MM.1S (cell line): ENCODE measurements at regions not wholly inside any gene's neighbourhood (a gene's known extent, or its start where the extent isn't known, plus 50 kb on each side); places are given as distances from the start of the nearest gene placed in this dataset.

Experiments used
- DNase-seq: peaks from one replicate; pipeline ENCODE4 v3.0.0-alpha.2; 2015
- H2AFZ ChIP-seq: fragments of 300-600 bp; sonication (generic); 2 replicates; pipeline ENCODE4 v1.6.0; 2016; ENCODE audit warnings: antibody characterized with exemption, low read length
- H3F3A ChIP-seq: fragments of 300-600 bp; sonication (generic); 2 replicates; pipeline ENCODE4 v1.6.1; 2016; ENCODE audit warnings: mild to moderate bottlenecking, antibody characterized with exemption, low read length, moderate library complexity, mixed read lengths; ENCODE audit not compliant: insufficient read depth
- H3K27ac ChIP-seq: fragments of 300-600 bp; sonication (generic); 2 replicates; pipeline ENCODE4 v1.5.1; 2016; ENCODE audit warnings: mild to moderate bottlenecking, low read length
- H3K27me3 ChIP-seq: fragments of 300-600 bp; sonication (generic); replicated peaks from 2 replicates; pipeline ENCODE4 v1.6.0; 2016; ENCODE audit warnings: low read length; ENCODE audit not compliant: insufficient read depth
- H3K36me3 ChIP-seq: fragments of 300-600 bp; sonication (generic); replicated peaks from 2 replicates; pipeline ENCODE4 v1.6.1; 2016; ENCODE audit warnings: mild to moderate bottlenecking, low read length, mixed read lengths; ENCODE audit not compliant: insufficient read depth
- H3K4me1 ChIP-seq: fragments of 300-600 bp; sonication (generic); 2 replicates; pipeline ENCODE4 v1.6.1; 2016; ENCODE audit warnings: low read length, mixed read lengths
- H3K4me2 ChIP-seq: fragments of 300-600 bp; sonication (generic); 2 replicates; pipeline ENCODE4 v1.6.0; 2016; ENCODE audit warnings: low read depth, low read length
- H3K4me3 ChIP-seq: fragments of 300-600 bp; sonication (generic); 2 replicates; pipeline ENCODE4 v1.5.1; 2016; ENCODE audit warnings: low read length, mixed read lengths
- H3K79me2 ChIP-seq: fragments of 300-600 bp; sonication (generic); 2 replicates; pipeline ENCODE4 v1.6.1; 2016; ENCODE audit warnings: mixed run types, low read length, mixed read lengths
- H3K9ac ChIP-seq: fragments of 300-600 bp; sonication (generic); 2 replicates; pipeline ENCODE4 v1.6.1; 2016; ENCODE audit warnings: low read length, mixed read lengths
- H3K9me2 ChIP-seq: fragments of 300-600 bp; sonication (generic); replicated peaks from 2 replicates; pipeline ENCODE4 v1.6.1; 2016; ENCODE audit warnings: mild to moderate bottlenecking, low read length, mixed read lengths; ENCODE audit not compliant: insufficient read depth
- H3K9me3 ChIP-seq: fragments of 300-600 bp; sonication (generic); replicated peaks from 2 replicates; pipeline ENCODE4 v1.6.1; 2016; ENCODE audit warnings: mild to moderate bottlenecking, low read length, mixed read lengths; ENCODE audit not compliant: insufficient read depth
- H4K20me1 ChIP-seq: fragments of 300-600 bp; sonication (generic); 2 replicates; pipeline ENCODE4 v1.6.1; 2016; ENCODE audit warnings: mild to moderate bottlenecking, low read length, moderate library complexity, mixed read lengths; ENCODE audit not compliant: insufficient read depth
- EZH2 ChIP-seq: fragments of 300-600 bp; sonication (generic); optimal IDR thresholded peaks from 2 replicates; pipeline ENCODE3; 2017; ENCODE audit warnings: low read depth, mild to moderate bottlenecking, antibody characterized with exemption, low read length, mixed read lengths
- EZH2phosphoT487 ChIP-seq: fragments of 300-600 bp; sonication (generic); IDR thresholded peaks from 2 replicates; pipeline ENCODE4 v1.6.1; 2018; ENCODE audit warnings: antibody characterized with exemption, low read length
- TF ChIP-seq, protein P1 (sequence below): fragments of 300-600 bp; sonication (generic); IDR thresholded peaks from 2 replicates; pipeline ENCODE4 v1.5.1; 2016; ENCODE audit warnings: antibody characterized with exemption, low read length, mixed read lengths

DNA sequence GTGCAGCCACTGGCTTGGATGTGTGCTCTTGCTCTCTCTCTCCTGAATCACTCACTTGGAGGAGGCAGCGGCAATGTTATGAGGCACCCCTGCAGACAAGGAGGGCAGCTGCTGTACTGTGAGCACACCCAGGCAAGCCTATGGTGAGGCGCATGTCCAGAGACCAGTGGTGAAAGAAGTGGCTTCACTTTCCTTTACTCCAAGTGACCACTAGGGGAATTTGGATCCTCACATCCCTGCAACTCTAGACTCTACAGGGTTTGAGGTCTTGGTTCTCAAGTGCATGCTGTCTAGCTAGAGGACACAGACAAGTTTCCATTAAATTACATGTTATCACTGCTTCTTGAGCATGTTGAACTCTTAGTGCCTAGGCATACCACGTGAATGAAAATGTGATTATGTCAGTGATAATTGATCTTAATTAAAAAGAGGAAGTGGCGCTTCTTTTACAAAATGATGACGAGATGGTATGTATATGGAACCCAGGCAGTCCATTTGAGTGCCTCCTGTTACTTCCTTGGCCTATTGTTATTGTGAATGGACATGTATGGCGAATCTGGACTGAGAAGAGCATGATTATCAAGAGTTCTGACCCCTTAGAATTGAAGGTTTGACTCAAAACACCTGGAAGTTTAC lies 181.0 kb upstream of the CDH2 start:
- no peak for DNase-seq
- no peak overlapping the region for H3K4me3 ChIP-seq
- no peak for TF ChIP-seq EZH2phosphoT487
- TF ChIP-seq, protein P1, sequence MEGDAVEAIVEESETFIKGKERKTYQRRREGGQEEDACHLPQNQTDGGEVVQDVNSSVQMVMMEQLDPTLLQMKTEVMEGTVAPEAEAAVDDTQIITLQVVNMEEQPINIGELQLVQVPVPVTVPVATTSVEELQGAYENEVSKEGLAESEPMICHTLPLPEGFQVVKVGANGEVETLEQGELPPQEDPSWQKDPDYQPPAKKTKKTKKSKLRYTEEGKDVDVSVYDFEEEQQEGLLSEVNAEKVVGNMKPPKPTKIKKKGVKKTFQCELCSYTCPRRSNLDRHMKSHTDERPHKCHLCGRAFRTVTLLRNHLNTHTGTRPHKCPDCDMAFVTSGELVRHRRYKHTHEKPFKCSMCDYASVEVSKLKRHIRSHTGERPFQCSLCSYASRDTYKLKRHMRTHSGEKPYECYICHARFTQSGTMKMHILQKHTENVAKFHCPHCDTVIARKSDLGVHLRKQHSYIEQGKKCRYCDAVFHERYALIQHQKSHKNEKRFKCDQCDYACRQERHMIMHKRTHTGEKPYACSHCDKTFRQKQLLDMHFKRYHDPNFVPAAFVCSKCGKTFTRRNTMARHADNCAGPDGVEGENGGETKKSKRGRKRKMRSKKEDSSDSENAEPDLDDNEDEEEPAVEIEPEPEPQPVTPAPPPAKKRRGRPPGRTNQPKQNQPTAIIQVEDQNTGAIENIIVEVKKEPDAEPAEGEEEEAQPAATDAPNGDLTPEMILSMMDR, result peak; percentile 18; the same call in 1 of the 2 replicates
- no peaks in the 10 kb centered on the region for H3K9me2 ChIP-seq
- no peak overlapping the region for H2AFZ ChIP-seq
- H3K27me3 ChIP-seq, result no peaks in the 10 kb centered on the region
- H3K9me3 ChIP-seq, result no peaks in the 10 kb centered on the region
- no peaks in the 10 kb centered on the region for H3K79me2 ChIP-seq
- H3K36me3 ChIP-seq, result no peaks in the 10 kb centered on the region
- H3F3A ChIP-seq, result no peaks in the 10 kb centered on the region
- H4K20me1 ChIP-seq, result no peaks in the 10 kb centered on the region
- H3K27ac ChIP-seq, result no peak overlapping the region
- H3K9ac ChIP-seq, result no peak overlapping the region
- no peaks in the 10 kb centered on the region for H3K4me1 ChIP-seq
- H3K4me2 ChIP-seq, result no peak overlapping the region

DNA sequence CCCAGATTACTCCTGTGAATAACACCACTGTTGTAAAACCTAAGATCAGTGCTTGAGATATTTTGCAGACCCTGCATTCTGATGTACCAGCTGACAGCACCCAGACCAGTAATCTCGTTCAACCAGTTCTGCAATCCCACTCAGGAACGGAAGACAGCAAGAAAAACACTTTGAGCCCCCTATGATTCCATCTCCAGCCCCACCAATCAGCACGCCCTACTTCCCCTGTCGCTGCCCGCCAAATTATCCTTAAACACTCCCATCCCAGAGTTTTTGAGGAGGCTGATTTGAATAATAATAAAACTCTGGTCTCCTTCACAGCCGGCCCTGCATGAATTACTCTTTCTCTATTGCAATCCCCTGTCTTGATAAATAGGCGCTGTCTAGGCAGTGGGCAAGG lies 173.9 kb upstream of the CDH2 start:
- Histone ChIP-seq H4K20me1 (no peaks in the 10 kb centered on the region), H3K9me3 (no peaks in the 10 kb centered on the region), H3K79me2 (no peaks in the 10 kb centered on the region), H3K36me3 (no peaks in the 10 kb centered on the region), H3K9ac (no peak overlapping the region), H3K4me3 (no peak overlapping the region), H3F3A (no peaks in the 10 kb centered on the region), H3K27me3 (no peaks in the 10 kb centered on the region), H3K4me2 (no peak overlapping the region), H2AFZ (no peak overlapping the region), H3K4me1 (no peaks in the 10 kb centered on the region), H3K27ac (no peak overlapping the region), H3K9me2 (no peaks in the 10 kb centered on the region)
- TF ChIP-seq EZH2 (no peak), EZH2phosphoT487 (no peak)
- TF ChIP-seq, protein P1, result no peak
- no peak for DNase-seq

DNA sequence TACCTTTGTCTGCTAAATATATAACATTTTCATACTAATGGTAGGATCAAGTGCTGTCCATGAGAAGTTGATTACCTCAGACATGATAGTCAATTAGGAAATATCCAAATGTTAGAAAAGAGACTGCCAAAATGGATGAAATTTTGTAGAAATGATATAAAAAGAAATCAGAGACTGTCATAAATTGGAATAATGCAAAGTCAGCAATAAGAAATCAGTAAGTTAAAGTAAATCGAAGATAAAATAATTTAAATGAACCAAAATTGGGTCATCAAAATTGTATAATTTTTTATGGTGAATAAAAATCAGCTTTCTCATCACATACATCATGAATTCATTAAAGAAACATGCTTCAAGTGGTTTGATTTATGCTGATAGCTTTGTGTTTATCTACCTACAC lies 165.3 kb upstream of the CDH2 start:
- Histone ChIP-seq H3K9me3 (no peaks in the 10 kb centered on the region), H2AFZ (no peak overlapping the region), H3K27me3 (no peaks in the 10 kb centered on the region), H3K4me2 (no peak overlapping the region), H3K9ac (no peak overlapping the region), H3K36me3 (no peaks in the 10 kb centered on the region), H3K4me1 (no peaks in the 10 kb centered on the region), H3K9me2 (no peaks in the 10 kb centered on the region), H3K27ac (no peak overlapping the region), H3K79me2 (no peaks in the 10 kb centered on the region), H4K20me1 (no peaks in the 10 kb centered on the region), H3K4me3 (no peak overlapping the region), H3F3A (no peaks in the 10 kb centered on the region)
- DNase-seq, result no peak
- TF ChIP-seq, protein P1, result no peak
- no peak for TF ChIP-seq EZH2phosphoT487
- no peak for TF ChIP-seq EZH2
